ENCODE measurements at regions not wholly inside any gene's neighbourhood (a gene's known extent, or its start where the extent isn't known, plus 50 kb on each side); places are given as distances from the start of the nearest gene placed in this dataset.
"Not testable (repeated sequence)": the region's sequence is repeated elsewhere in the genome, so short reads cannot be mapped to it uniquely, and the experiment has no call there.

DNA sequence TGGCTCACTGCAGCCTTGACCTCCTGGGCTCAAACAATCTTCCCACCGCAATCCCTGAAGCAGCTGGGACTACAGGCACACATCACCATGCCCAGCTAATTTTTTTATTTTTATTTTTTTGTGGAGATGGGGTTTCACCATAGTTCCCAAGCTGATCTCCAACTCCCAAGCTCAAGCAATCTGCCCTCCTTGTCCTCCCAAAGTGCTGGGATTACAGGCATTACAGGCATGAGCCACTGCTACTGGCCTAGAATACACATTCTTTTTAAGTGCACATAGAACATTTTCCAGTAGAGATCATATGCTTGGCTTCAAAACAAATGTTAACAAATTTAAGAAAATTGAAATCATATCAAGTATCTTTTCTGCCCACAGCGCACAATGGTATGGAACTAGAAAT, 176.8 kb upstream of the MARCKS start:
- TF ChIP-seq POLR2A (IDR thresholded peaks at IDR 0.05; ENCODE audit: low read length) (no peak), GATA1 (IDR thresholded peaks at IDR 0.05; ENCODE audit: low read depth, low read length) (no peak)
- DNase-seq: no peak

GRCh38 chr6:113683968-113684367, 173.2 kb upstream of the MARCKS start:
- TF ChIP-seq GATA1 (IDR thresholded peaks at IDR 0.05; ENCODE audit: low read depth, low read length) (no peak), POLR2A (IDR thresholded peaks at IDR 0.05; ENCODE audit: low read length) (no peak)
- no peak for DNase-seq

- no peak for TF ChIP-seq GATA1 (IDR thresholded peaks at IDR 0.05; ENCODE audit: low read depth, low read length)
- no peak for TF ChIP-seq POLR2A (IDR thresholded peaks at IDR 0.05; ENCODE audit: low read length)
- no peak for DNase-seq
Observed at GRCh38 chr6:113684382-113684901, 172.7 kb upstream of the MARCKS start.

GRCh38 chr6:113686049-113686448, 171.1 kb upstream of the MARCKS start:
- no peak for TF ChIP-seq POLR2A (IDR thresholded peaks at IDR 0.05; ENCODE audit: low read length)
- TF ChIP-seq GATA1 (IDR thresholded peaks at IDR 0.05; ENCODE audit: low read depth, low read length): no peak
- no peak for DNase-seq

DNA sequence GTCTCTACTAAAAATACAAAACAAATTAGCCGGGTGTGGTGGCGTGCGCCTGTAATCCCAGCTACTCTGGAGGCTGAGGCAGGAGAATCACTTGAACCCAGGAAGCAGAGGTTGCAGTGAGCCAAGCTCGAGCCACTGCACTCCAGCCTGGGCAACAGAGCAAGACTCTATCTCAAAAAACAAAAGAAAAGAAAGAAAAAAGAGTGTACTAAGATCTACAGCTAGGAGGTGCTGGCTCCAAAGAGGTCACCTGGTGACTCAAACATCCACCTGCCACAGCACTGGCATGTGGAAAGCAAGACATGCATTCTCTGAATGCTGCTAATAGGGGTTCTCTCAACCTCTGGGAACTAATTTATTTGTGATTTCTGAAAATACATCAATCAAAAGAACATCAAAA, 167.5 kb upstream of the MARCKS start:
- DNase-seq: not testable (repeated sequence)

GRCh38 chr6:113690281-113691259, 166.6 kb upstream of the MARCKS start:
- no peak for DNase-seq
- TF ChIP-seq POLR2A (IDR thresholded peaks at IDR 0.05; ENCODE audit: low read length): no peak
- TF ChIP-seq GATA1 (IDR thresholded peaks at IDR 0.05; ENCODE audit: low read depth, low read length): no peak

- TF ChIP-seq GATA1 (IDR thresholded peaks at IDR 0.05; ENCODE audit: low read depth, low read length) (no peak), POLR2A (IDR thresholded peaks at IDR 0.05; ENCODE audit: low read length) (no peak)
Observed at GRCh38 chr6:113691260-113691656, 165.9 kb upstream of the MARCKS start.

GRCh38 chr6:113693851-113694250, 163.3 kb upstream of the MARCKS start:
- DNase-seq: no peak
- no peak for TF ChIP-seq GATA1 (IDR thresholded peaks at IDR 0.05; ENCODE audit: low read depth, low read length)
- TF ChIP-seq POLR2A (IDR thresholded peaks at IDR 0.05; ENCODE audit: low read length): no peak

More at GRCh38 chr6:113691260-113691656, 165.9 kb upstream of the MARCKS start:
- DNase-seq: no peak

GRCh38 chr6:113694278-113695077, 162.7 kb upstream of the MARCKS start:
- TF ChIP-seq POLR2A (IDR thresholded peaks at IDR 0.05; ENCODE audit: low read length): no peak
- no peak for TF ChIP-seq GATA1 (IDR thresholded peaks at IDR 0.05; ENCODE audit: low read depth, low read length)
- DNase-seq: no peak

DNA sequence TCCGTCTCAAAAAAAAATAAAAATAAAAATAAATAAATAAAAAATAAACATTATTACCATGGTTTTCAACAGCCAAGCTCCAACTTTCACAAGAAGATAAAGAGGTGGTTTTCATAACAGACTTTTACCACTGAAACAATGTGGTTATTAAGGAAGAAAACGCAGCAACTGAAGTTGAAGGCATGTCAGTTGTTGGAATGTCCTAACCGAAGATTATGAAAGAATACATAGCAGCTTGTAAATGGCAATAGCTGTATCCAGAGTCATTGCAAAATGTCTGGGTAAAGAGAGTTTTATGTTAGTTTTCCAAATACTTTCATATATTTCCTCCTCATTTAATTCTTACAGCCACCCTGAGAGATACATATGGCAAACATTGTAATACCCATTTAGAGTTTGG, 161.6 kb upstream of the MARCKS start:
- DNase-seq: no peak
- no peak for TF ChIP-seq POLR2A (IDR thresholded peaks at IDR 0.05; ENCODE audit: low read length)
- TF ChIP-seq GATA1 (IDR thresholded peaks at IDR 0.05; ENCODE audit: low read depth, low read length): no peak

GRCh38 chr6:113696960-113697359, 160.2 kb upstream of the MARCKS start:
- DNase-seq: no peak
- no peak for TF ChIP-seq GATA1 (IDR thresholded peaks at IDR 0.05; ENCODE audit: low read depth, low read length)
- TF ChIP-seq POLR2A (IDR thresholded peaks at IDR 0.05; ENCODE audit: low read length): no peak

DNA sequence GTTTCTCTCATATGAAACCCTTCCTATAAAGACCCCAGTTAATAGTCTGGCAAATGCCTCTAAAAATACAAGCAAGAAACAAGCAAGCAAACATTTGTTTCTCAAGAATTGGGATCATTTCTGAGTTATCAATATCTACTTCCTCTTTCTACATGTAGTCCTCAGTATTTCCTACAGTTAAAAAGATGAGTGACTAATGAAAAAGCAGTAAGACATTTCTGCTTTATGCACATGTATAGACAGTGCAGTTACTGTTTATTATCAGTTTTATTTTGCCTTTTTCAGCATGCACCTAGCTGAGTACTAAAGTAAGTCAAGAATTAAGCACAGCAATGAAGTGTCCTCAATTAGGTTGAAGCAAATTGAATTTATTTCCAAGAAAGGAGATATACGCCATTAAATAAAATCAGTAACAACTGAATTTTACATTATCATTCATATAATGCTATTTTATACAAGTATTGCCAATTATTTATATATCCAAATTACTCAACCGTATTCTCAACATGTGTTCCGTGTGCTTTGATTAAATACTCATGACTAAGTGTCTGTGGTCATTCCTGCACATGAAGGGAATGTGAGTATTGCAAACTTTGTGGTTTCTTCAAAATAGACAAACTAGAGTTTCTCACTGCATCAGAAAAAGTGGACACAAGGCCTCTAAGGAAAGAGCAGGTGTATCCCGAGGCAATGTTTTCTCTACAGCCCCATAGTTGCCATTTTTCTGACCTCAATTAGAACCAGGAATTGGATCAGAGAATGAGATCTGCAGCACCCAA, 159.3 kb upstream of the MARCKS start:
- TF ChIP-seq POLR2A (IDR thresholded peaks at IDR 0.05; ENCODE audit: low read length) (no peak), GATA1 (IDR thresholded peaks at IDR 0.05; ENCODE audit: low read depth, low read length) (no peak)
- DNase-seq: no peak

GRCh38 chr6:113699239-113699638, 157.9 kb upstream of the MARCKS start:
- TF ChIP-seq GATA1 (IDR thresholded peaks at IDR 0.05; ENCODE audit: low read depth, low read length) (no peak), POLR2A (IDR thresholded peaks at IDR 0.05; ENCODE audit: low read length) (no peak)
- DNase-seq: no peak
